ENCODE measurements at regions not wholly inside any gene's neighbourhood (a gene's known extent, or its start where the extent isn't known, plus 50 kb on each side); places are given as distances from the start of the nearest gene placed in this dataset.

DNA sequence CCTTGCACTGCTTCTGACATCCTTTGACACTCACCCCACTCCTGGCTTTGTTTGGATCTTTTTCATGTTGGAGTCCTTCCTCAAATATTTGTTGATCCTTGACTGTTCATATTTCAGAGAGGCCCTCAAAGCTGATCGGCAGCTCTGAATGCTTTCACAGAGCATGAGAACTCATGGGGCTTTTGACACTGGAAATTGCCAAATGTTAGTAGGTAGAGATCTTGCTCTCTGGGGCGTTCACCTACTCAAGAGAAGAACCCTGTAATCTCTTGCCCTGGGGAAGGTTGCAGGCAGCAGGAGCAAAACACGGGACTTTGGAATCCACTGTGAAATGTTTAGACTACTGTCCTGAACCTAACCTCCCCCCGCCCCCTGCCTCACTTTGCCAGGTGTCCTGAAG lies 67.4 kb upstream of the STUM start:
- ChIA-PET SMC1A (ENCODE audit: uncharacterized antibody, unreplicated experiment) (no interaction called here), RAD21 (ENCODE audit: unreplicated experiment) (no interaction called here), POLR2A (no interaction called here), CTCF (no interaction called here)
- H3K4me2 ChIP-seq (ENCODE audit: control insufficient read depth, insufficient read depth), result no peak overlapping the region
- intact Hi-C loops (cut with micrococcal nuclease; ENCODE audit: unreplicated experiment), result no loop called here
- H4K20me1 ChIP-seq (ENCODE audit: control insufficient read depth, insufficient read depth), result no peaks in the 10 kb centered on the region
- FAIRE-seq, result no peak
- no peaks in the 10 kb centered on the region for H3K9me3 ChIP-seq (replicated peaks; ENCODE audit: control insufficient read depth, insufficient read depth, low read length)
- DNase-seq (ENCODE audit: low read depth, low spot score), result no peak
- no peak overlapping the region for H2AFZ ChIP-seq (ENCODE audit: control insufficient read depth, low read depth, low read length)
- no peaks in the 10 kb centered on the region for H3K79me2 ChIP-seq (ENCODE audit: control insufficient read depth, insufficient read depth, low read length)
- no peaks in the 10 kb centered on the region for H3K4me1 ChIP-seq (ENCODE audit: control insufficient read depth, insufficient read depth, low read length)
- BruUV-seq (replicated peaks), result no TSS peak
- no peak for TF ChIP-seq NFYA (IDR thresholded peaks at IDR 0.05; ENCODE audit: borderline replicate concordance, low read depth, low read length)
- no peak for TF ChIP-seq EP300 (IDR thresholded peaks at IDR 0.05; ENCODE audit: borderline replicate concordance in 1 of 2, control insufficient read depth in 1 of 2, low read depth in 2 of 2, low read length in 2 of 2)
- no peak for TF ChIP-seq FOXM1 (IDR thresholded peaks at IDR 0.05; ENCODE audit: low read depth, low read length)
- no peak for TF ChIP-seq CHD4 (IDR thresholded peaks at IDR 0.05)
- no peak for TF ChIP-seq EED (IDR thresholded peaks at IDR 0.05; ENCODE audit: low read depth)
- TF ChIP-seq ESRRA (IDR thresholded peaks at IDR 0.05; ENCODE audit: low read length), result no peak
- TF ChIP-seq, protein P1, sequence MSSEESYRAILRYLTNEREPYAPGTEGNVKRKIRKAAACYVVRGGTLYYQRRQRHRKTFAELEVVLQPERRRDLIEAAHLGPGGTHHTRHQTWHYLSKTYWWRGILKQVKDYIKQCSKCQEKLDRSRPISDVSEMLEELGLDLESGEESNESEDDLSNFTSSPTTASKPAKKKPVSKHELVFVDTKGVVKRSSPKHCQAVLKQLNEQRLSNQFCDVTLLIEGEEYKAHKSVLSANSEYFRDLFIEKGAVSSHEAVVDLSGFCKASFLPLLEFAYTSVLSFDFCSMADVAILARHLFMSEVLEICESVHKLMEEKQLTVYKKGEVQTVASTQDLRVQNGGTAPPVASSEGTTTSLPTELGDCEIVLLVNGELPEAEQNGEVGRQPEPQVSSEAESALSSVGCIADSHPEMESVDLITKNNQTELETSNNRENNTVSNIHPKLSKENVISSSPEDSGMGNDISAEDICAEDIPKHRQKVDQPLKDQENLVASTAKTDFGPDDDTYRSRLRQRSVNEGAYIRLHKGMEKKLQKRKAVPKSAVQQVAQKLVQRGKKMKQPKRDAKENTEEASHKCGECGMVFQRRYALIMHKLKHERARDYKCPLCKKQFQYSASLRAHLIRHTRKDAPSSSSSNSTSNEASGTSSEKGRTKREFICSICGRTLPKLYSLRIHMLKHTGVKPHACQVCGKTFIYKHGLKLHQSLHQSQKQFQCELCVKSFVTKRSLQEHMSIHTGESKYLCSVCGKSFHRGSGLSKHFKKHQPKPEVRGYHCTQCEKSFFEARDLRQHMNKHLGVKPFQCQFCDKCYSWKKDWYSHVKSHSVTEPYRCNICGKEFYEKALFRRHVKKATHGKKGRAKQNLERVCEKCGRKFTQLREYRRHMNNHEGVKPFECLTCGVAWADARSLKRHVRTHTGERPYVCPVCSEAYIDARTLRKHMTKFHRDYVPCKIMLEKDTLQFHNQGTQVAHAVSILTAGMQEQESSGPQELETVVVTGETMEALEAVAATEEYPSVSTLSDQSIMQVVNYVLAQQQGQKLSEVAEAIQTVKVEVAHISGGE (CRISPR knock-in tag; IDR thresholded peaks at IDR 0.05), result no peak
- TF ChIP-seq, protein P2, sequence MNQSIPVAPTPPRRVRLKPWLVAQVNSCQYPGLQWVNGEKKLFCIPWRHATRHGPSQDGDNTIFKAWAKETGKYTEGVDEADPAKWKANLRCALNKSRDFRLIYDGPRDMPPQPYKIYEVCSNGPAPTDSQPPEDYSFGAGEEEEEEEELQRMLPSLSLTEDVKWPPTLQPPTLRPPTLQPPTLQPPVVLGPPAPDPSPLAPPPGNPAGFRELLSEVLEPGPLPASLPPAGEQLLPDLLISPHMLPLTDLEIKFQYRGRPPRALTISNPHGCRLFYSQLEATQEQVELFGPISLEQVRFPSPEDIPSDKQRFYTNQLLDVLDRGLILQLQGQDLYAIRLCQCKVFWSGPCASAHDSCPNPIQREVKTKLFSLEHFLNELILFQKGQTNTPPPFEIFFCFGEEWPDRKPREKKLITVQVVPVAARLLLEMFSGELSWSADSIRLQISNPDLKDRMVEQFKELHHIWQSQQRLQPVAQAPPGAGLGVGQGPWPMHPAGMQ (IDR thresholded peaks at IDR 0.05; ENCODE audit: borderline replicate concordance), result no peak
- no peak for TF ChIP-seq SPI1 (IDR thresholded peaks at IDR 0.05; ENCODE audit: borderline replicate concordance, insufficient read depth, low read depth, low read length)
- TF ChIP-seq SP1 (IDR thresholded peaks at IDR 0.05; ENCODE audit: low read depth, low read length), result no peak
- TF ChIP-seq RAD21 (IDR thresholded peaks at IDR 0.05; ENCODE audit: insufficient read depth, low read depth, low read length), result no peak
- no peak for TF ChIP-seq HDGF (IDR thresholded peaks at IDR 0.05)
- TF ChIP-seq, protein P3, sequence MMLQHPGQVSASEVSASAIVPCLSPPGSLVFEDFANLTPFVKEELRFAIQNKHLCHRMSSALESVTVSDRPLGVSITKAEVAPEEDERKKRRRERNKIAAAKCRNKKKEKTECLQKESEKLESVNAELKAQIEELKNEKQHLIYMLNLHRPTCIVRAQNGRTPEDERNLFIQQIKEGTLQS (IDR thresholded peaks at IDR 0.05; ENCODE audit: borderline replicate concordance, extremely low read depth, low read depth, low read length), result no peak
- H3K27ac ChIP-seq (ENCODE audit: control insufficient read depth, insufficient read depth), result no peak overlapping the region
- ATAC-seq, result no peak
- peaks cover 6 to 9% of the 10 kb centered on the region in 2 experiments for H3K27me3 ChIP-seq (replicated peaks in 1 of 2; ENCODE audit: control insufficient read depth in 2 of 2, insufficient read depth in 2 of 2, low read length in 1 of 2)
- no peak overlapping the region for H3K9ac ChIP-seq (ENCODE audit: control insufficient read depth, insufficient read depth, low read length)
- no peak overlapping the region for H3K4me3 ChIP-seq
- WGBS (ENCODE audit: insufficient coverage, insufficient replicate concordance, low lambda C conversion rate, missing lambda C conversion rate), result 26% methylated on average over 4 of the region's 4 CpGs
- H3K36me3 ChIP-seq (ENCODE audit: control insufficient read depth in 2 of 2, insufficient read depth in 2 of 2, low read length in 1 of 2), result no peaks in the 10 kb centered on the region
- in situ Hi-C loops (cut with MboI), result no loop called here

Measured in GM12878 (cell line).